WTC11 (cell line): ENCODE measurements at regions not wholly inside any gene's neighbourhood (a gene's known extent, or its start where the extent isn't known, plus 50 kb on each side); places are given as distances from the start of the nearest gene placed in this dataset.

Experiments
- ATAC-seq: fragments of 200-7000 bp; cut with Tn5 transposase; 2 replicates; pipeline ENCODE4 v1.10.0; 2021; ENCODE audit warnings: mild to moderate bottlenecking, moderate library complexity
- CTCF ChIA-PET: fragments of 300-600 bp; sonication (Branson Sonifier 250); formaldehyde crosslinking; loops from one replicate; lab custom pipeline; 2021; ENCODE audit warnings: antibody characterized with exemption; lab: Charles Lee
- POLR2A ChIA-PET: fragments of 350-600 bp; sonication (Branson Sonifier 250); formaldehyde crosslinking; loops from one replicate; lab custom pipeline; 2021; ENCODE audit warnings: antibody characterized with exemption; lab: Charles Lee
- DNase-seq: peaks from one replicate; pipeline ENCODE4 v3.0.0; 2021; ENCODE audit warnings: low spot score
- H3K27ac Mint-ChIP-seq: 2 replicates; pipeline ENCODE4 v1.8.0; 2021; ENCODE audit warnings: mixed read lengths
- H3K27me3 Mint-ChIP-seq: 2 replicates; pipeline ENCODE4 v1.8.0; 2021; ENCODE audit warnings: low read depth, mild to moderate bottlenecking, moderate library complexity, mixed read lengths
- H3K36me3 Mint-ChIP-seq: 2 replicates; pipeline ENCODE4 v1.8.0; 2021; ENCODE audit warnings: mixed read lengths
- H3K4me1 Mint-ChIP-seq: 2 replicates; pipeline ENCODE4 v1.8.0; 2022; ENCODE audit warnings: mixed read lengths
- H3K4me3 Mint-ChIP-seq: 2 replicates; pipeline ENCODE4 v1.8.0; 2021; ENCODE audit warnings: mild to moderate bottlenecking, moderate library complexity, mixed read lengths
- H3K9me3 Mint-ChIP-seq: 2 replicates; pipeline ENCODE4 v1.8.0; 2021; ENCODE audit warnings: mixed read lengths
- ATF1 ChIP-seq: sonication (generic); formaldehyde crosslinking; IDR thresholded peaks from 2 replicates; pipeline ENCODE4 v1.8.1; 2023; ENCODE audit warnings: mild to moderate bottlenecking, moderate library complexity, missing genetic modification reagents
- HMGA2 ChIP-seq: fragments of 250-450 bp; sonication (Bioruptor Pico); IDR thresholded peaks from 2 replicates; pipeline ENCODE4 v1.4.0; 2021; ENCODE audit warnings: mild to moderate bottlenecking, moderate library complexity
- JUN ChIP-seq: sonication (generic); formaldehyde crosslinking; IDR thresholded peaks from 2 replicates; pipeline ENCODE4 v1.8.0; 2023; ENCODE audit warnings: mild to moderate bottlenecking, missing genetic modification reagents
- NR2C2 ChIP-seq: sonication (generic); formaldehyde crosslinking; IDR thresholded peaks from 2 replicates; pipeline ENCODE4 v1.8.0; 2022; ENCODE audit warnings: mild to moderate bottlenecking, missing genetic modification reagents
- OVOL2 ChIP-seq: fragments of 250-450 bp; sonication (Bioruptor Pico); IDR thresholded peaks from 2 replicates; pipeline ENCODE4 v1.9.0; 2021; ENCODE audit warnings: mild to moderate bottlenecking, borderline replicate concordance
- PRRX2 ChIP-seq: fragments of 250-450 bp; sonication (Bioruptor Pico); IDR thresholded peaks from 2 replicates; pipeline ENCODE4 v1.8.0; 2021; ENCODE audit warnings: mild to moderate bottlenecking
- SMAD3 ChIP-seq: sonication (generic); formaldehyde crosslinking; IDR thresholded peaks from 2 replicates; pipeline ENCODE4 v1.8.0; 2022; ENCODE audit warnings: missing genetic modification reagents, mild to moderate bottlenecking, borderline replicate concordance
- ZNF416 ChIP-seq: fragments of 250-450 bp; sonication (Bioruptor Pico); IDR thresholded peaks from 2 replicates; pipeline ENCODE4 v1.9.0; 2021; ENCODE audit warnings: mild to moderate bottlenecking, inconsistent platforms
- TF ChIP-seq, protein P1 (sequence below): sonication (generic); formaldehyde crosslinking; IDR thresholded peaks from 2 replicates; pipeline ENCODE4 v1.8.1; 2023; ENCODE audit warnings: mild to moderate bottlenecking, moderate library complexity, missing genetic modification reagents
- TF ChIP-seq, protein P2 (sequence below): sonication (generic); formaldehyde crosslinking; IDR thresholded peaks from 2 replicates; pipeline ENCODE4 v1.8.1; 2022; ENCODE audit warnings: missing genetic modification reagents, borderline replicate concordance
- TF ChIP-seq, protein P3 (sequence below): sonication (generic); formaldehyde crosslinking; conservative IDR thresholded peaks from 2 replicates; pipeline ENCODE4 v1.8.1; 2023; ENCODE audit warnings: mild to moderate bottlenecking, low read depth, missing genetic modification reagents, moderate library complexity
- TF ChIP-seq, protein P4 (sequence below): sonication (generic); formaldehyde crosslinking; IDR thresholded peaks from 2 replicates; pipeline ENCODE4 v1.8.0; 2023; ENCODE audit warnings: missing genetic modification reagents, mild to moderate bottlenecking, borderline replicate concordance
- TF ChIP-seq, protein P5 (sequence below): fragments of 250-450 bp; sonication (Bioruptor Pico); IDR thresholded peaks from 2 replicates; pipeline ENCODE4 v1.9.0; 2021; ENCODE audit warnings: mild to moderate bottlenecking
- TF ChIP-seq, protein P6 (sequence below): sonication (generic); formaldehyde crosslinking; IDR thresholded peaks from 2 replicates; pipeline ENCODE4 v1.8.1; 2023; ENCODE audit warnings: mild to moderate bottlenecking, missing genetic modification reagents
- TF ChIP-seq, protein P7 (sequence below): sonication (generic); formaldehyde crosslinking; IDR thresholded peaks from 2 replicates; pipeline ENCODE4 v1.8.1; 2023; ENCODE audit warnings: mild to moderate bottlenecking, missing genetic modification reagents, moderate library complexity
- TF ChIP-seq, protein P8 (sequence below): sonication (generic); formaldehyde crosslinking; IDR thresholded peaks from 2 replicates; pipeline ENCODE4 v1.8.1; 2022; ENCODE audit warnings: low read depth, mild to moderate bottlenecking, moderate library complexity, missing genetic modification reagents, borderline replicate concordance
- TF ChIP-seq, protein P9 (sequence below): fragments of 250-450 bp; sonication (Bioruptor Pico); IDR thresholded peaks from 2 replicates; pipeline ENCODE4 v1.9.0; 2021; ENCODE audit warnings: mild to moderate bottlenecking

DNA sequence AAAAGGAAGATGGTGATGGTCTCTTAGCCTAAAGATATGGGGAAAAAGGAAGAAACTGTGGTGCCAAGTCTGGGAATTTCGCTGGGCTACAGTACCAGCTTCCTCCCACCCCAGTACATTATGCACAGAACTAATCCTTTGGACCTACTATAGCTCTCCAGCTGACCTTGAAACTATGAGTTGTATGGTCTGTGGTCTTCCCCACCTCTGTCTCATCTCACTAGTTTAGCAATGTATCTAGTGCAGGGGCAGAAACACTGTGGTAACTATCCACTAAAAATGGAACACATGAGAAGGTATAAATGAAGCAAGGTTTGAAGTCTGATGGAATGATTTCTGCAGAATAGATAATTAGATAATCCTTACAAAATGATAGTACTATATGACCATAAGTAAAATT lies 190.4 kb upstream of the CCDC150 start:
- H3K36me3 Mint-ChIP-seq, result no peaks in the 10 kb centered on the region
- H3K27me3 Mint-ChIP-seq, result no peaks in the 10 kb centered on the region
- CTCF ChIA-PET, result no interaction called here
- TF ChIP-seq ATF1, result no peak
- TF ChIP-seq, protein P1, sequence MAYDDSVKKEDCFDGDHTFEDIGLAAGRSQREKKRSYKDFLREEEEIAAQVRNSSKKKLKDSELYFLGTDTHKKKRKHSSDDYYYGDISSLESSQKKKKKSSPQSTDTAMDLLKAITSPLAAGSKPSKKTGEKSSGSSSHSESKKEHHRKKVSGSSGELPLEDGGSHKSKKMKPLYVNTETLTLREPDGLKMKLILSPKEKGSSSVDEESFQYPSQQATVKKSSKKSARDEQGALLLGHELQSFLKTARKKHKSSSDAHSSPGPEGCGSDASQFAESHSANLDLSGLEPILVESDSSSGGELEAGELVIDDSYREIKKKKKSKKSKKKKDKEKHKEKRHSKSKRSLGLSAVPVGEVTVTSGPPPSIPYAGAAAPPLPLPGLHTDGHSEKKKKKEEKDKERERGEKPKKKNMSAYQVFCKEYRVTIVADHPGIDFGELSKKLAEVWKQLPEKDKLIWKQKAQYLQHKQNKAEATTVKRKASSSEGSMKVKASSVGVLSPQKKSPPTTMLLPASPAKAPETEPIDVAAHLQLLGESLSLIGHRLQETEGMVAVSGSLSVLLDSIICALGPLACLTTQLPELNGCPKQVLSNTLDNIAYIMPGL, result no peak
- TF ChIP-seq, protein P2, sequence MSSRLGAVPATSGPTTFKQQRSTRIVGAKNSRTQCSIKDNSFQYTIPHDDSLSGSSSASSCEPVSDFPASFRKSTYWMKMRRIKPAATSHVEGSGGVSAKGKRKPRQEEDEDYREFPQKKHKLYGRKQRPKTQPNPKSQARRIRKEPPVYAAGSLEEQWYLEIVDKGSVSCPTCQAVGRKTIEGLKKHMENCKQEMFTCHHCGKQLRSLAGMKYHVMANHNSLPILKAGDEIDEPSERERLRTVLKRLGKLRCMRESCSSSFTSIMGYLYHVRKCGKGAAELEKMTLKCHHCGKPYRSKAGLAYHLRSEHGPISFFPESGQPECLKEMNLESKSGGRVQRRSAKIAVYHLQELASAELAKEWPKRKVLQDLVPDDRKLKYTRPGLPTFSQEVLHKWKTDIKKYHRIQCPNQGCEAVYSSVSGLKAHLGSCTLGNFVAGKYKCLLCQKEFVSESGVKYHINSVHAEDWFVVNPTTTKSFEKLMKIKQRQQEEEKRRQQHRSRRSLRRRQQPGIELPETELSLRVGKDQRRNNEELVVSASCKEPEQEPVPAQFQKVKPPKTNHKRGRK, result no peak
- TF ChIP-seq, protein P3, sequence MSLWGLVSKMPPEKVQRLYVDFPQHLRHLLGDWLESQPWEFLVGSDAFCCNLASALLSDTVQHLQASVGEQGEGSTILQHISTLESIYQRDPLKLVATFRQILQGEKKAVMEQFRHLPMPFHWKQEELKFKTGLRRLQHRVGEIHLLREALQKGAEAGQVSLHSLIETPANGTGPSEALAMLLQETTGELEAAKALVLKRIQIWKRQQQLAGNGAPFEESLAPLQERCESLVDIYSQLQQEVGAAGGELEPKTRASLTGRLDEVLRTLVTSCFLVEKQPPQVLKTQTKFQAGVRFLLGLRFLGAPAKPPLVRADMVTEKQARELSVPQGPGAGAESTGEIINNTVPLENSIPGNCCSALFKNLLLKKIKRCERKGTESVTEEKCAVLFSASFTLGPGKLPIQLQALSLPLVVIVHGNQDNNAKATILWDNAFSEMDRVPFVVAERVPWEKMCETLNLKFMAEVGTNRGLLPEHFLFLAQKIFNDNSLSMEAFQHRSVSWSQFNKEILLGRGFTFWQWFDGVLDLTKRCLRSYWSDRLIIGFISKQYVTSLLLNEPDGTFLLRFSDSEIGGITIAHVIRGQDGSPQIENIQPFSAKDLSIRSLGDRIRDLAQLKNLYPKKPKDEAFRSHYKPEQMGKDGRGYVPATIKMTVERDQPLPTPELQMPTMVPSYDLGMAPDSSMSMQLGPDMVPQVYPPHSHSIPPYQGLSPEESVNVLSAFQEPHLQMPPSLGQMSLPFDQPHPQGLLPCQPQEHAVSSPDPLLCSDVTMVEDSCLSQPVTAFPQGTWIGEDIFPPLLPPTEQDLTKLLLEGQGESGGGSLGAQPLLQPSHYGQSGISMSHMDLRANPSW (CRISPR knock-in tag), result no peak
- no peak for TF ChIP-seq OVOL2 (CRISPR knock-in tag)
- TF ChIP-seq PRRX2, result no peak
- no peak for TF ChIP-seq ZNF416
- TF ChIP-seq HMGA2, result no peak
- TF ChIP-seq, protein P4, sequence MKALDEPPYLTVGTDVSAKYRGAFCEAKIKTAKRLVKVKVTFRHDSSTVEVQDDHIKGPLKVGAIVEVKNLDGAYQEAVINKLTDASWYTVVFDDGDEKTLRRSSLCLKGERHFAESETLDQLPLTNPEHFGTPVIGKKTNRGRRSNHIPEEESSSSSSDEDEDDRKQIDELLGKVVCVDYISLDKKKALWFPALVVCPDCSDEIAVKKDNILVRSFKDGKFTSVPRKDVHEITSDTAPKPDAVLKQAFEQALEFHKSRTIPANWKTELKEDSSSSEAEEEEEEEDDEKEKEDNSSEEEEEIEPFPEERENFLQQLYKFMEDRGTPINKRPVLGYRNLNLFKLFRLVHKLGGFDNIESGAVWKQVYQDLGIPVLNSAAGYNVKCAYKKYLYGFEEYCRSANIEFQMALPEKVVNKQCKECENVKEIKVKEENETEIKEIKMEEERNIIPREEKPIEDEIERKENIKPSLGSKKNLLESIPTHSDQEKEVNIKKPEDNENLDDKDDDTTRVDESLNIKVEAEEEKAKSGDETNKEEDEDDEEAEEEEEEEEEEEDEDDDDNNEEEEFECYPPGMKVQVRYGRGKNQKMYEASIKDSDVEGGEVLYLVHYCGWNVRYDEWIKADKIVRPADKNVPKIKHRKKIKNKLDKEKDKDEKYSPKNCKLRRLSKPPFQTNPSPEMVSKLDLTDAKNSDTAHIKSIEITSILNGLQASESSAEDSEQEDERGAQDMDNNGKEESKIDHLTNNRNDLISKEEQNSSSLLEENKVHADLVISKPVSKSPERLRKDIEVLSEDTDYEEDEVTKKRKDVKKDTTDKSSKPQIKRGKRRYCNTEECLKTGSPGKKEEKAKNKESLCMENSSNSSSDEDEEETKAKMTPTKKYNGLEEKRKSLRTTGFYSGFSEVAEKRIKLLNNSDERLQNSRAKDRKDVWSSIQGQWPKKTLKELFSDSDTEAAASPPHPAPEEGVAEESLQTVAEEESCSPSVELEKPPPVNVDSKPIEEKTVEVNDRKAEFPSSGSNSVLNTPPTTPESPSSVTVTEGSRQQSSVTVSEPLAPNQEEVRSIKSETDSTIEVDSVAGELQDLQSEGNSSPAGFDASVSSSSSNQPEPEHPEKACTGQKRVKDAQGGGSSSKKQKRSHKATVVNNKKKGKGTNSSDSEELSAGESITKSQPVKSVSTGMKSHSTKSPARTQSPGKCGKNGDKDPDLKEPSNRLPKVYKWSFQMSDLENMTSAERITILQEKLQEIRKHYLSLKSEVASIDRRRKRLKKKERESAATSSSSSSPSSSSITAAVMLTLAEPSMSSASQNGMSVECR (CRISPR knock-in tag), result no peak
- no peak for DNase-seq
- POLR2A ChIA-PET, result no interaction called here
- 0 out of 2 replicates have a peak, but pooled peaks cover 2% of the 10 kb centered on the region for H3K4me1 Mint-ChIP-seq
- no peak overlapping the region for H3K27ac Mint-ChIP-seq
- peaks cover 7% of the 10 kb centered on the region for H3K9me3 Mint-ChIP-seq
- H3K4me3 Mint-ChIP-seq, result no peak overlapping the region
- ATAC-seq, result no peak

DNA sequence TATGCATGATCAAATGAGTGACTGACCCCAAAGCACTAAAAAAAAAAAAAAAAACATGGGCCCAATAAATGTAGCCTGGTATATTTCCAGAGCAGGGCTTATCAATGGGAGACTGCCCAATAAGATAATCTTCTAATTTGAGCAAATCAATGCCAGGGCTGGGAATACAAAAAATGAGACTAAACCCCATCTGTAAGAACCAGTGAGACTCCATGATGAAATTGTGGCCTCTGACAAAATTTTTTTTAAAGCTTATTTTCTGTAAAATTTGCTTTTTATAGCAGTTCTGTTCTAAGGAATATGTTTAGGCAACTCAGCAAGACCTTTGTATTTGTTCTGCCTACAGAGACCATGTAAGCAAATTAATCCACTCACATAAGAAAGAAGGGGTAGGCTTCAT lies 186.8 kb upstream of the CCDC150 start:
- ATAC-seq (no peak), DNase-seq (no peak)
- H3K4me1 Mint-ChIP-seq, result 0 out of 2 replicates have a peak, but pooled peaks cover 2% of the 10 kb centered on the region
- no peak overlapping the region for H3K4me3 Mint-ChIP-seq
- CTCF ChIA-PET, result interaction anchor here (0.8 to 2.7 kb wide), 7 partner anchors 12 to 155 kb away, joined by 3 to 11 read pairs (median 10); no protein-coding TSS in a partner anchor
- no peaks in the 10 kb centered on the region for H3K9me3 Mint-ChIP-seq
- H3K27me3 Mint-ChIP-seq, result no peaks in the 10 kb centered on the region
- no peak overlapping the region for H3K27ac Mint-ChIP-seq
- POLR2A ChIA-PET, result no interaction called here
- no peaks in the 10 kb centered on the region for H3K36me3 Mint-ChIP-seq
- TF ChIP-seq, protein P5, sequence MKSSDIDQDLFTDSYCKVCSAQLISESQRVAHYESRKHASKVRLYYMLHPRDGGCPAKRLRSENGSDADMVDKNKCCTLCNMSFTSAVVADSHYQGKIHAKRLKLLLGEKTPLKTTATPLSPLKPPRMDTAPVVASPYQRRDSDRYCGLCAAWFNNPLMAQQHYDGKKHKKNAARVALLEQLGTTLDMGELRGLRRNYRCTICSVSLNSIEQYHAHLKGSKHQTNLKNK (CRISPR knock-in tag), result no peak
- TF ChIP-seq, protein P6, sequence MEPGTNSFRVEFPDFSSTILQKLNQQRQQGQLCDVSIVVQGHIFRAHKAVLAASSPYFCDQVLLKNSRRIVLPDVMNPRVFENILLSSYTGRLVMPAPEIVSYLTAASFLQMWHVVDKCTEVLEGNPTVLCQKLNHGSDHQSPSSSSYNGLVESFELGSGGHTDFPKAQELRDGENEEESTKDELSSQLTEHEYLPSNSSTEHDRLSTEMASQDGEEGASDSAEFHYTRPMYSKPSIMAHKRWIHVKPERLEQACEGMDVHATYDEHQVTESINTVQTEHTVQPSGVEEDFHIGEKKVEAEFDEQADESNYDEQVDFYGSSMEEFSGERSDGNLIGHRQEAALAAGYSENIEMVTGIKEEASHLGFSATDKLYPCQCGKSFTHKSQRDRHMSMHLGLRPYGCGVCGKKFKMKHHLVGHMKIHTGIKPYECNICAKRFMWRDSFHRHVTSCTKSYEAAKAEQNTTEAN (CRISPR knock-in tag), result no peak
- TF ChIP-seq, protein P7, sequence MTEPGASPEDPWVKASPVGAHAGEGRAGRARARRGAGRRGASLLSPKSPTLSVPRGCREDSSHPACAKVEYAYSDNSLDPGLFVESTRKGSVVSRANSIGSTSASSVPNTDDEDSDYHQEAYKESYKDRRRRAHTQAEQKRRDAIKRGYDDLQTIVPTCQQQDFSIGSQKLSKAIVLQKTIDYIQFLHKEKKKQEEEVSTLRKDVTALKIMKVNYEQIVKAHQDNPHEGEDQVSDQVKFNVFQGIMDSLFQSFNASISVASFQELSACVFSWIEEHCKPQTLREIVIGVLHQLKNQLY (CRISPR knock-in tag), result no peak
- no peak for TF ChIP-seq SMAD3 (CRISPR knock-in tag)
- TF ChIP-seq NR2C2 (CRISPR knock-in tag), result no peak
- TF ChIP-seq, protein P8, sequence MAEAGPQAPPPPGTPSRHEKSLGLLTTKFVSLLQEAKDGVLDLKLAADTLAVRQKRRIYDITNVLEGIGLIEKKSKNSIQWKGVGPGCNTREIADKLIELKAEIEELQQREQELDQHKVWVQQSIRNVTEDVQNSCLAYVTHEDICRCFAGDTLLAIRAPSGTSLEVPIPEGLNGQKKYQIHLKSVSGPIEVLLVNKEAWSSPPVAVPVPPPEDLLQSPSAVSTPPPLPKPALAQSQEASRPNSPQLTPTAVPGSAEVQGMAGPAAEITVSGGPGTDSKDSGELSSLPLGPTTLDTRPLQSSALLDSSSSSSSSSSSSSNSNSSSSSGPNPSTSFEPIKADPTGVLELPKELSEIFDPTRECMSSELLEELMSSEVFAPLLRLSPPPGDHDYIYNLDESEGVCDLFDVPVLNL (CRISPR knock-in tag), result no peak
- TF ChIP-seq, protein P9, sequence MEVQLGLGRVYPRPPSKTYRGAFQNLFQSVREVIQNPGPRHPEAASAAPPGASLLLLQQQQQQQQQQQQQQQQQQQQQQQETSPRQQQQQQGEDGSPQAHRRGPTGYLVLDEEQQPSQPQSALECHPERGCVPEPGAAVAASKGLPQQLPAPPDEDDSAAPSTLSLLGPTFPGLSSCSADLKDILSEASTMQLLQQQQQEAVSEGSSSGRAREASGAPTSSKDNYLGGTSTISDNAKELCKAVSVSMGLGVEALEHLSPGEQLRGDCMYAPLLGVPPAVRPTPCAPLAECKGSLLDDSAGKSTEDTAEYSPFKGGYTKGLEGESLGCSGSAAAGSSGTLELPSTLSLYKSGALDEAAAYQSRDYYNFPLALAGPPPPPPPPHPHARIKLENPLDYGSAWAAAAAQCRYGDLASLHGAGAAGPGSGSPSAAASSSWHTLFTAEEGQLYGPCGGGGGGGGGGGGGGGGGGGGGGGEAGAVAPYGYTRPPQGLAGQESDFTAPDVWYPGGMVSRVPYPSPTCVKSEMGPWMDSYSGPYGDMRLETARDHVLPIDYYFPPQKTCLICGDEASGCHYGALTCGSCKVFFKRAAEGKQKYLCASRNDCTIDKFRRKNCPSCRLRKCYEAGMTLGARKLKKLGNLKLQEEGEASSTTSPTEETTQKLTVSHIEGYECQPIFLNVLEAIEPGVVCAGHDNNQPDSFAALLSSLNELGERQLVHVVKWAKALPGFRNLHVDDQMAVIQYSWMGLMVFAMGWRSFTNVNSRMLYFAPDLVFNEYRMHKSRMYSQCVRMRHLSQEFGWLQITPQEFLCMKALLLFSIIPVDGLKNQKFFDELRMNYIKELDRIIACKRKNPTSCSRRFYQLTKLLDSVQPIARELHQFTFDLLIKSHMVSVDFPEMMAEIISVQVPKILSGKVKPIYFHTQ (CRISPR knock-in tag), result no peak
- no peak for TF ChIP-seq JUN
